HG03558 (cell line): ENCODE measurements at regions not wholly inside any gene's neighbourhood (a gene's known extent, or its start where the extent isn't known, plus 50 kb on each side); places are given as distances from the start of the nearest gene placed in this dataset.
A peak's percentile ranks its signal among the peaks of the same experiment; 100 is the strongest.

Experiments used
- ATAC-seq: cut with Tn5 transposase; IDR thresholded peaks from one replicate; pipeline ENCODE4 v1.9.1; 2021; ENCODE audit warnings: moderate number of reproducible peaks; ENCODE audit not compliant: unreplicated experiment; ENCODE audit errors: extremely low read depth

- ATAC-seq, result no peak
These were observed 167.4 kb downstream of the TMTC3 start for GRCh38 chr12:88309546-88309945.

GRCh38 chr12:88310069-88310468 is 168.0 kb downstream of the TMTC3 start:
- ATAC-seq, result no peak

GRCh38 chr12:88310666-88311065 is 168.6 kb downstream of the TMTC3 start:
- ATAC-seq, result no peak

- ATAC-seq, result peak; percentile 50
These were observed 171.4 kb downstream of the TMTC3 start for GRCh38 chr12:88313554-88313953.

GRCh38 chr12:88314706-88315105 is 172.6 kb downstream of the TMTC3 start:
- ATAC-seq, result no peak

- no peak for ATAC-seq
These were observed 176.6 kb downstream of the TMTC3 start for GRCh38 chr12:88318726-88319125.

GRCh38 chr12:88325076-88325815 is 183.1 kb downstream of the TMTC3 start:
- no peak for ATAC-seq

- ATAC-seq, result no peak
These were observed 183.7 kb downstream of the TMTC3 start for GRCh38 chr12:88325816-88326189.

GRCh38 chr12:88327276-88327675 is 185.2 kb downstream of the TMTC3 start:
- no peak for ATAC-seq

- no peak for ATAC-seq
These were observed 186.0 kb downstream of the TMTC3 start for GRCh38 chr12:88328090-88328489.

- ATAC-seq, result no peak
These were observed 187.7 kb downstream of the TMTC3 start for GRCh38 chr12:88329833-88330232.

GRCh38 chr12:88334271-88334670 is 192.2 kb downstream of the TMTC3 start:
- ATAC-seq, result peak; percentile 48

- no peak for ATAC-seq
These were observed 194.1 kb downstream of the TMTC3 start for GRCh38 chr12:88336076-88336739.

GRCh38 chr12:88338486-88338885 is 196.4 kb downstream of the TMTC3 start:
- ATAC-seq, result no peak

GRCh38 chr12:88339254-88339949 is 197.3 kb downstream of the TMTC3 start:
- no peak for ATAC-seq

GRCh38 chr12:88339966-88340365 is 197.9 kb downstream of the TMTC3 start:
- no peak for ATAC-seq

GRCh38 chr12:88342251-88342806 is 200.2 kb downstream of the TMTC3 start:
- ATAC-seq, result no peak

- ATAC-seq, result no peak
These were observed 209.0 kb downstream of the TMTC3 start for GRCh38 chr12:88351146-88351545.

- no peak for ATAC-seq
These were observed 212.6 kb downstream of the TMTC3 start for GRCh38 chr12:88354691-88355090.

GRCh38 chr12:88360343-88360742 is 218.2 kb downstream of the TMTC3 start:
- no peak for ATAC-seq

- ATAC-seq, result no peak
These were observed 218.8 kb downstream of the KITLG start for GRCh38 chr12:88361493-88361892.
